CD14-positive monocyte (primary cell): ENCODE measurements at regions not wholly inside any gene's neighbourhood (a gene's known extent, or its start where the extent isn't known, plus 50 kb on each side); places are given as distances from the start of the nearest gene placed in this dataset.
A peak's percentile ranks its signal among the peaks of the same experiment; 100 is the strongest.

Source experiments
- DNase-seq, 3 donors: peaks; one replicate each; pipeline ENCODE4 v3.0.0-alpha.2; 2011 to 2022
- H2AFZ ChIP-seq: 2 replicates; pipeline ENCODE4 v1.6.0; 2012; ENCODE audit warnings: mild to moderate bottlenecking, low read depth, low read length, inconsistent platforms; ENCODE audit not compliant: insufficient read depth, poor library complexity, severe bottlenecking
- H3K27ac ChIP-seq, 2 donors: 1 replicate in 1 of 2; 2 replicates in 1 of 2; pipeline ENCODE4 v1.5.1; 2012 to 2013; ENCODE audit warnings: low read length in 2 of 2, control low read depth in 1 of 2, inconsistent platforms in 1 of 2, low read depth in 1 of 2, mild to moderate bottlenecking in 1 of 2
- H3K27me3 ChIP-seq, 2 donors: one replicate each; pipeline versions ENCODE4 v1.6.0 to v1.6.1; 2011 to 2013; ENCODE audit warnings: low read length in 2 of 2; ENCODE audit not compliant: control insufficient read depth in 2 of 2, insufficient read depth in 2 of 2
- H3K36me3 ChIP-seq, 2 donors: replicated peaks in 1 of 2; 1 replicate in 1 of 2; 2 replicates in 1 of 2; pipeline versions ENCODE4 v1.5.1 to v1.6.1; 2012 to 2013; ENCODE audit warnings: low read length in 2 of 2, control low read depth in 1 of 2, inconsistent platforms in 1 of 2, mild to moderate bottlenecking in 1 of 2; ENCODE audit not compliant: insufficient read depth in 2 of 2, control insufficient read depth in 1 of 2
- H3K4me1 ChIP-seq, 2 donors: 1 replicate in 1 of 2; 2 replicates in 1 of 2; pipeline versions ENCODE4 v1.5.1 to v1.6.1; 2012 to 2013; ENCODE audit warnings: low read length in 2 of 2, control low read depth in 1 of 2, inconsistent platforms in 1 of 2, mild to moderate bottlenecking in 1 of 2, moderate library complexity in 1 of 2; ENCODE audit not compliant: insufficient read depth in 2 of 2, control insufficient read depth in 1 of 2
- H3K4me2 ChIP-seq: replicated peaks from 2 replicates; pipeline ENCODE3; 2012; ENCODE audit warnings: low read length, moderate library complexity, mild to moderate bottlenecking; ENCODE audit not compliant: poor library complexity, severe bottlenecking; ENCODE audit errors: extremely low read depth
- H3K4me3 ChIP-seq, 3 experiments: fragments of 200-600 bp in 1 of 3; sonication (generic) in 1 of 3; replicated peaks in 1 of 3; 1 replicate in 2 of 3; 2 replicates in 1 of 3; pipeline ENCODE4 v1.5.1; 2011 to 2013; ENCODE audit warnings: low read length in 3 of 3, mild to moderate bottlenecking in 3 of 3, control low read depth in 2 of 3, low read depth in 2 of 3, inconsistent platforms in 1 of 3, moderate library complexity in 1 of 3
- H3K79me2 ChIP-seq: 2 replicates; pipeline ENCODE4 v1.6.0; 2012; ENCODE audit warnings: mild to moderate bottlenecking, control low read depth, inconsistent platforms, low read length, moderate library complexity; ENCODE audit not compliant: insufficient read depth
- H3K9ac ChIP-seq: 2 replicates; pipeline ENCODE4 v1.6.0; 2017; ENCODE audit warnings: low read length, mild to moderate bottlenecking; ENCODE audit not compliant: insufficient read depth, poor library complexity, severe bottlenecking
- H3K9me3 ChIP-seq, 2 donors: replicated peaks in 1 of 2; 1 replicate in 1 of 2; 2 replicates in 1 of 2; pipeline versions ENCODE4 v1.5.1 to v1.6.1; 2012 to 2013; ENCODE audit warnings: low read length in 2 of 2, control low read depth in 1 of 2; ENCODE audit not compliant: control insufficient read depth in 1 of 2, insufficient read depth in 1 of 2
- H4K20me1 ChIP-seq: 2 replicates; pipeline ENCODE4 v1.6.0; 2012; ENCODE audit warnings: mild to moderate bottlenecking, low read length, control low read depth, moderate library complexity; ENCODE audit not compliant: insufficient read depth
- H3K27ac Mint-ChIP-seq, 7 donors: one replicate each; pipeline ENCODE4 v1.8.0; 2020; ENCODE audit warnings: mild to moderate bottlenecking in 7 of 7, mixed read lengths in 7 of 7, moderate library complexity in 6 of 7, inconsistent platforms in 2 of 7
- H3K27me3 Mint-ChIP-seq, 3 donors: one replicate each; pipeline ENCODE4 v1.8.0; 2021 to 2022; ENCODE audit warnings: low read depth in 3 of 3, mild to moderate bottlenecking in 3 of 3, mixed read lengths in 3 of 3, moderate library complexity in 3 of 3, inconsistent platforms in 1 of 3
- H3K36me3 Mint-ChIP-seq, 2 donors: one replicate each; pipeline ENCODE4 v1.8.0; 2020; ENCODE audit warnings: mixed read lengths in 2 of 2, inconsistent platforms in 1 of 2, mild to moderate bottlenecking in 1 of 2
- H3K4me1 Mint-ChIP-seq: one replicate; pipeline ENCODE4 v1.8.0; 2020; ENCODE audit warnings: mild to moderate bottlenecking, mixed read lengths
- H3K4me3 Mint-ChIP-seq, 2 donors: one replicate each; pipeline ENCODE4 v1.8.0; 2020; ENCODE audit warnings: mild to moderate bottlenecking in 2 of 2, mixed read lengths in 2 of 2, moderate library complexity in 1 of 2
- H3K9me3 Mint-ChIP-seq, 7 donors: one replicate each; pipeline ENCODE4 v1.8.0; 2020 to 2022; ENCODE audit warnings: mixed read lengths in 7 of 7, mild to moderate bottlenecking in 6 of 7, moderate library complexity in 6 of 7, inconsistent platforms in 2 of 7
- CTCF ChIP-seq: fragments of 200-600 bp; IDR thresholded peaks from one replicate; pipeline ENCODE4 v1.8.0; 2022; ENCODE audit warnings: antibody characterized with exemption, mild to moderate bottlenecking
- WGBS: methylation state at CpG from one replicate; pipeline ENCODE4 v1.1.5; 2013; ENCODE audit warnings: missing lambda C conversion rate; ENCODE audit not compliant: insufficient coverage; 5-methylcytosine and 5-hydroxymethylcytosine counted together
- intact Hi-C, 2 donors: fragments of 100-400 bp; cut with micrococcal nuclease; formaldehyde crosslinking; loops; one replicate each; pipeline versions ENCODE4 v1.15.0 to v1.15.1; 2023

- no peak overlapping the region for H3K27ac ChIP-seq
- Mint-ChIP-seq H3K27me3 (no peaks in the 10 kb centered on the region), H3K4me1 (peaks cover 66% of the 10 kb centered on the region), H3K4me3 (no peak overlapping the region), H3K27ac (peak overlapping the region in 1 of 7 donors; percentile 71), H3K36me3 (no peaks in the 10 kb centered on the region), H3K9me3 (no peaks in the 10 kb centered on the region)
- peaks cover 68 to 73% of the 10 kb centered on the region in 2 donors for H3K4me1 ChIP-seq
- H3K27me3 ChIP-seq: no peaks in the 10 kb centered on the region
- no peak overlapping the region for H3K9ac ChIP-seq
- H2AFZ ChIP-seq: no peak overlapping the region
- no peak overlapping the region for H3K4me3 ChIP-seq
- peaks cover 8% of the 10 kb centered on the region for H3K79me2 ChIP-seq
- intact Hi-C loops: loop anchor here (5.0 to 10.0 kb wide), 3 partner anchors 43 to 70 kb away; partner anchors contain the start of gene RIPOR2 (in 1 of the 2)
- no peak overlapping the region for H3K4me2 ChIP-seq
- H3K36me3 ChIP-seq: no peaks in the 10 kb centered on the region
- no peak for TF ChIP-seq CTCF
- no peak for DNase-seq
- WGBS: 100% methylated on average over 2 of the region's 4 CpGs
- H3K9me3 ChIP-seq: no peaks in the 10 kb centered on the region
- H4K20me1 ChIP-seq: no peaks in the 10 kb centered on the region
These were observed 59.5 kb upstream of the RIPOR2 start for GRCh38 chr6:24995270-24995669.

DNA sequence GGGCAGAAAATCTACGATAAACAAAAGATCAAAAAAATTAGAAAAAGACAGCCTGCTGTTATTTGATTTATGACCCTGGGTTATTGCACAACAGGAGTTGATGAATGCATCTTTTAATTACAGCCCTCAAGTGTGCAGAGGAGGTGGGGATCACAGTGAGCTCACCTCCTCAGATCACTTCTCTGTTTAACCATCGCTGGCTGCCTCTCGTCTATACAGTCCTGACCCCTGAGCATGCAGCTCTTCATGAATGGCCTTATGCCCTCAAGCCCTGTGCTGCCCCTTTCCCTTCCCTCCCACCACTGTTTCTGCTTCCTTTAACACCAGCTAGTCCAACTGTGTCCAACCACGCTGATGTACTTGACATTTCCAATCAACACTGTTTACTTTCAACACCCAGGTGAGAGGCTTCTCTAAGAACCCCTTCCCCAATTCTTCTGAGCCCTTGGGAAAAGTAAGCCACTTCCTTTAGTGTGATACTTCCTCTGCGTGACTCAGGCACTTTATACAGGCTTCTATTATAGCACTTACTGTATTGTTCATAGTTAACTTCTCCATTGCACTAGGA, 60.6 kb upstream of the RIPOR2 start:
- H2AFZ ChIP-seq: no peak overlapping the region
- Mint-ChIP-seq H3K4me3 (peak overlapping the region in 1 of 2 donors; percentile 70), H3K9me3 (no peaks in the 10 kb centered on the region), H3K4me1 (peaks cover 61% of the 10 kb centered on the region), H3K27me3 (no peaks in the 10 kb centered on the region), H3K27ac (peak overlapping the region; percentile 83 to 95 (median 92)), H3K36me3 (no peaks in the 10 kb centered on the region)
- H3K4me1 ChIP-seq: peaks cover 61 to 65% of the 10 kb centered on the region in 2 donors
- no peaks in the 10 kb centered on the region for H3K27me3 ChIP-seq
- H4K20me1 ChIP-seq: no peaks in the 10 kb centered on the region
- H3K36me3 ChIP-seq: no peaks in the 10 kb centered on the region
- H3K4me3 ChIP-seq: peak overlapping the region in 1 of 3 experiments; percentile 49
- H3K4me2 ChIP-seq: peak overlapping the region; percentile 60
- 3% methylated on average over 3 of the region's 5 CpGs for WGBS
- no peaks in the 10 kb centered on the region for H3K9me3 ChIP-seq
- H3K27ac ChIP-seq: peak overlapping the region; percentile 41 to 75
- TF ChIP-seq CTCF: no peak
- H3K79me2 ChIP-seq: peaks cover 3% of the 10 kb centered on the region
- no peak overlapping the region for H3K9ac ChIP-seq
- intact Hi-C loops: loop anchor here (5.0 to 10.0 kb wide), 3 partner anchors 44 to 72 kb away; partner anchors contain the start of gene RIPOR2 (in 1 of the 2)
- DNase-seq: peak; percentile 54 to 83 (median 82)
